HG03066 (cell line): ENCODE measurements at regions not wholly inside any gene's neighbourhood (a gene's known extent, or its start where the extent isn't known, plus 50 kb on each side); places are given as distances from the start of the nearest gene placed in this dataset.

Experiments used
- ATAC-seq: cut with Tn5 transposase; IDR thresholded peaks from one replicate; pipeline ENCODE4 v1.9.1; 2021; ENCODE audit warnings: low read depth; ENCODE audit not compliant: unreplicated experiment

DNA sequence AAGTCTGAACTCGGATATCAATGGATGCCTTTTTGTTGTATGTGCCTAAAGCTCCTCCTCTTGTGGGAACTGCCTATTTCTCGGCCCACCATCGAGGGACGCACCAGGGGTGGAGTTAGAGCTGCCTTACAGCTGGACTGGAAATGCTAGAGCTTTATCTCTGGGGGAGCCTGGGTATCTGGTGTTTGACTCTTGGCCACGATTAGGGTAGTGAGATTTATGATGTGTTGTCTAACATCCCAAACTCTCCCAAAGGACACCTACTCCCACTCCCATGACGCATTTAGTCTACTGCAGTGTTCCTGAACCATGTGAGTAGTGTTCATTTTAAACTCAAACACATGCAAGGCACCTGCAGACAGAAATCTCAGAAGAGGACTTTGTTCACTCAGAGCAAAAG lies 594.8 kb downstream of the METTL4 start:
- no peak for ATAC-seq

DNA sequence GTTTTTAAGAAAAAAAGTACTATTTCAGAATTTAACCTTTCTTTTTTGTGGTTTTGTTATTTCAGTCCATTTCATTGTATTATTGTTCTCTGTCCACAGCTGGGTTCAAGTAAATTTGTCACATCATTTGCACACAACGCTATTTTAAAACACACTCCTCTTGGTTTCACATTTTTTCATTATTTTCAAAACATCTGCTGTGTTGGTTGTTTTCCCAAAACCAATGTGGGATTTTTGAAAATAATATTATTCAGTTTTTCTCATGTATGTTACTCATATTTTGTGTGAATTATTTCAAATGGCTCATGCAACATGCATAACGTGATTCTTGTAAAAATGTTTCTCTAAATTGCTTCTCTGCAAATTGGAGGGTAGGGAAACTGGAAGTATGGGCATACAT lies 589.2 kb downstream of the METTL4 start:
- no peak for ATAC-seq

DNA sequence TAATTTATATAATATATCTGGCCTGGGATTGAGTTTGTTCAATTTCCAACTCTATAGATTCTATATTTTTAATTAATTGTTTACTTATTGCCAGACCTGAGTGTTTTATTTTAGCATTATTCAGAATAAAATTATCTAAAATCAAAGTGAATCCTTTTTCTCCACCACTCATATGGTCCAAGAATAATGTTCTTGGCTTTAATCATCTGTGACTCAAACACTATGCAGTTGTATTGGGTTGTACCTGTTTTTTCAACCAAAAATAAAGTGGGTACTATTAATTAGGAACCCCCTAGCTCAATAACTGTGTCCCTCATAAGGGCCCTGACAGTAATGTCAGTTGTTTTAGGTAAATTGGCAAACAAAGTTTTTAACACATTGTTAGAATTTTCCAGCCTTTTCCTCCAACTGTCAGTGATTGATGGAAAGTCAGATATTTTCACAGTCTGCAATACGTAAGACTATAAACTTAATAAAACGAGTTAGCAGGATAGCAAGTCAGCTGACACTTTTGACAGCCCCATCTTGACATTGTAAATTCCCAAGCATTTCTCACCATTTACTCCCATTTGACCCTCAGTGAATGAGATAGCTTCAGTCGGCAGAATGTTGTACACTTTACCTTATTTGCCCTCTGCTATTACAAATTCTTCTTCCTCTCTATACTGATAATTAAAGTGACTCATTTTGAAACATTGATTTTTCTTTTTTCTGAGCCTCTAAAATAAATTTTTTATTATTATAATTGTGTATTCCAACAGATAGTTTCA lies 587.4 kb downstream of the METTL4 start:
- ATAC-seq = no peak

DNA sequence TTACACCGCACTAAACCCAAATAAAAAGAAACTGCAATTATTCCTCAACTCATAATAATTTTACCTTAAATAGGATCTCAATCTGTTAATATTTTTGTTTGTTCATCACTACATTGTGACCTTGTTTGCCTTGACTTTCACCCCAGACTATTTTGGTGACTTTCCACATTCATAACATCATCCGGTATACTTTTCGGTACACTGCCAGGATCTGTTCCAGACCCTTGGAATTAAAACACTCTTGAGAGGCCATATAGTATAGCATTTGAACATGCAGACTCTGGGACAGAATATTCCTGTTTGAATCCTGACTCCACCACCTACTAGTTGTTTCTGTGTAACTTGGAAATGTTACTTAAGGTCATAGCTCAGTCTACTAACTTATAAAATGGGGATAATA lies 577.4 kb downstream of the METTL4 start:
- no peak for ATAC-seq

DNA sequence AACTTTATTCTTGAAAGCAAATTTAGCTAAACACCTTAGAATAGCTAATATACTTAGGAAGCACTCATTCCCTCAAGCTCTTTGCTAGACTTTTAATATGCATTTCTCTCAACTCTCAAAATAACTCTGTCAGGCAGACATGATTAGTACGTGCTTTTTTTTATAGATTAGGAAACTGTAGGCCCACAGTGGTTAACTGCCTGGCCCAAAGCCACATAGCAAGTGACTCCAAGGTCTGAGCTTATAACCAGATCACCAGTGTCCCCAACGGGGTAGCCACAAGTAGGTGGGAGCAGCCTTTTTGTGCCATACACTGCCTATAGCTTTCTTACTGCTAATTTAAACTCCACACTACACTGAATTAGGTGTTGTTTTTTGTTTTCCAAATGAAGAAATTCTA lies 576.8 kb downstream of the METTL4 start:
- ATAC-seq = no peak

DNA sequence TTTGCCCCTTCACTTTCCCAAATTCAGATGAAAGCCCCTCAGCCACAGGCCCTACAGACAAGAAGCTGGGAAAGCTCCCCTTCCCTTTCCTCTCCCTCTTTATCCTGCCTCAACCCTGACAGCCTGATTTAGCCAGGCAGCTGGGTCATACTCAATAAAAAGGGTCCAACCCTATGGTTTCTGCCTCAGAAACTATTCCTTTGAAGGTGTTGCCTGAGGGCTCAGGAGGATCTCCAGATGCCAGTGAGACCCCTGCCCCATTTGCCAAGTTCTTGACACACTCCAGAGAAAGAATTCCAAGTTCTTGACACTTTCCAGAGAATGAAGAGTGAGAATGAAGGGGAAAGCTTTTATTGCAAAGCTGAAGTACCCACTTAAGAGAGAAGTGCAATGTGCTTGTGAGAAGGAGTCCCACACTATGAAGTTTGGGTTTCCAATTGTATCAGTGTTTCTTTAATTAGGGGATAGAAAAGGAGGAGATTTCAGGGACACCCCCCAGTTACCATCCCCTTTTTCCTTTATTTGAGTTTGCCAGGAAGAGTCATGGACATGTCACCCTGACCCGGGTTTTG lies 576.2 kb downstream of the METTL4 start:
- ATAC-seq = no peak

DNA sequence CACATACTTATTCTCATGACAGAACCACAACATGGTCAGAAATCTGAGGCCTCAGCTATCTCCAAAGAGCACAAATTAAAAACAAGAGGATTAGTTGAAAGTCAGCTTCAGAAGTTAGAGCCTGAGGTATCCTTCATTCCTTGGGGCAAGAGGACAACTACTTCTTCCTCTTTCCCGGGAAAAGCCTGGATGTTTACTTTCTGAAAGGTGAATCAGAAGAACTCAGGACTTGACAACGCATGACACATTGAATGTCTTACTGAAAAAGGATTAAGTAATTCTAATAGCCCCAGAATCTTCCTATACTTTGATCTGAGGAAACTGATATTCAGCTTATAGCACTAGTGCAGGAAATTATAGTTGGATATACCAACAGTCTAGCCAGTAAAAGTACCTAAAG lies 573.2 kb downstream of the METTL4 start:
- ATAC-seq = no peak

DNA sequence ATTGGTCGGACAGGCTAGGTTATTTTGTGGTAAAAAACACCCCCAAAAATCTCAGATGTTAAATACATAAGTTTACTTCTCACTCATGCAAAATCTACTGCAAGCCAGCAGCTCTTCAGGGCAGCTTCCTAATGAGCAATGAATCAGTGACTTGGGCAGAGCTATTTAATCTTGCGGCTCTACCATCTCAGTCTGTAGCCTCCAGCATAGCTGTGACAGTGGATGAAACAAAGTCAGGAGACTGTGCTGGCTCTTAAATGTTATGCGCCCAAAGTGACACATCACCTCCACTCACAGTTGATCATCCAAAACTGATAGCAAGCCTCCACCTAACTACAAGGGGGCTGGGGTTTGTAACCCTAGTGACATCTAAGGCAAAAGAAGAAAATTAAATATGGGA lies 571.9 kb downstream of the METTL4 start:
- no peak for ATAC-seq

DNA sequence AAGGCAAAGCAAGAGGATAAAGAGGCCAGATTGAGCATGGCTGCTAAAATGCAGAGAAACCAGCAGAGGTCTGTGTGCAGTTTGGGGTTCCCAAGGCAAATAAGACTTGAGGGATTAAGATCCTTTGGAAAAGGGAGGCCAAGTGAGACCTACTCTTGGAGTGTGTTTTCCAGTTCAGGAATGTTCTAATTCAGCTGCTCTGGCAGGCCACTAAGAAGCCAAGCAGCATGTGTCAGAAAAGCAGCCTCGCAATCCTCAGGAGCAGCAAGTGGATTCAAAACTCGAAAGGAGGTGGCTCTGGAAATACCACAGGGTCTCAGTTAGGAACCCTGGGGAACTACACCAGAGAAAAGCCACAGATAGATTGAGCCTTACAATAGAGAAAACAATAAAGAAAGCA lies 569.2 kb downstream of the METTL4 start:
- ATAC-seq = no peak

DNA sequence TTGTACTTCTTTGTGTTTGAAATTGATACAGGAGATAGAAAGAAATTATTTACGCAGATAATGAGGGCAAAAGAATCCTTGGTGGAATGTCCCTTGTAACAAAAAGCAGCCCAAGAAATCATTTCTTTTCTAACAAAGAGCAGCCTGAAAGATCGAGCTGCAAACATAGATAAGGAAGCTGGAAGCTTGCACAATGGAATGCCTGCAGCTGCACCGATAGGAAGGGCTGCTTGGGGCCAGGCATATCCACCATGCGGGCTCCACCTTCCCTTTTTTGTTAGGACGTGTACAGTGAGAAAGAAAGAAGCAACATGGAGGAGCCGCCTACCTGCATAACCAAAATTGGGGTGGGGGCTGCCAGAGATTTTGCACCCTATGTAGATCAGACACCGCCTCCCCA lies 568.7 kb downstream of the METTL4 start:
- ATAC-seq = no peak

DNA sequence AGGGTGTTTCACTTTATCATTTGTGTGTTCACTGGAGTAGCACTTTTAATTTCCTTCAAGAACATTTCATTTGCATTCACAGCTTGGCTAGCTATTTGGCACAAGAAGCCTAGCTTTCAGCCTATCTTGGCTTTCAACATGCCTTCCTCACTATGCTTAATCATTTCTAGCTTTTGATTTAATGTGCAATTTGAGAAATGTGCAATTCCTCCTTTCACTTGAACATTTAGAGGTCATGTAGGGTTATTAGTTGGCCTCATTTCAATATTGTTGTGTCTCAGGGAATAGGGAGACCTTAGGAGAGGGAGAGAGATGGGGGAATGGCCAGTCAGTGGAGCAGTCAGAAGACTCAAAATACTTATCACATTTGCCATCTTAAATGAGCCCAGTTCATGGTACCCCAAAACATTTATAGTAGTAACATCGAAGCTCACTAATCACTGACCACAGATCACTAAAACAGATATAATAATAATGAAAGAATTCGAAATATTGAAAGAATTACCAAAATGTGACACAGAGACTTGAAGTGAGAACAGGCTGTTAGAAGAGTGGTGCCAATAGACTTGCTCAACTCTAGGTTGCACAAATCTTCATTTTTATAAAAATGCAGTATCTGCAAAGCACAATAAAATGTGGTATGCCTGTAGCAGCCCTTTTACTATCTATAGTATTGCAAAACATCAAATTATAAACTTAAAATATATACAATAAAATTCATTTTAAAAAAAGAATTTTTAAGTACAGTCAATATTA lies 561.2 kb downstream of the METTL4 start:
- no peak for ATAC-seq

DNA sequence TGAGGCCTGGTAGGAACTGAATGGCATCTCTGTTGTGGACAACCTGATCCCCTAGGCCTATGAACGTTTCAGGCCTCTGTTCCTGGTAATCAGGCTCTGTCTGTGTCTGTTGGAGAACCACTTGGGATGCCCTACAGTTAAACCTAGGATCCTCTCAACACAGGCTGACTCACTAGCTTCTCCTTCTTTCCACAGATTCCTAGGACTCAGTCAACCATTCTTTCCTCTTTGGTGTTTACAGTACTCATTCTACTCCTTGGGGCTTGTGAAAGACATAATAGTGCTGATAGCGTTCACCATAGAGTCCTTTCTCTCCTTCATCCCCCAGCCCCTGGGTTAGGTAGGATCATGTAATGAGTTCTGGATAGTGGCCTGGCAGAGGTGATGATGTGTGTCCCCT lies 544.3 kb downstream of the METTL4 start:
- no peak for ATAC-seq

DNA sequence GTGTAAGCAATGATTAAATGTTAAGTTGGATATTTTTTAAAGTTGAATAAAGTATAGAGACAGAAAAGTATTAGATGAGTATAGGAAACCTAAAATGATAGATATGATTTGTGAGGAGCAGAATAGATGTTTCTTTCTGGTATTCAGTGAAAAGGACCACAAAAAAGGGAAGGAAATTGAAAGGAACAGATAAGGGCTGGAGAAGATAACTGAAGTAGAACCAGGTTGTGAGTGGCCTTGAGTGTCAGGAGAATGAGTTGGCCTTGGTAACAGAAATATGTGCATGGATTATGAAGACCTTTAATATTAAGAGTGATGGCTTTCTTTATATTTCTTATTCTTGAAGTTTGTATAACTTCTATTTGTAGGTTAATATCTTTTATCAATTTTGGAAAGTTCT lies 543.5 kb downstream of the METTL4 start:
- ATAC-seq = no peak

DNA sequence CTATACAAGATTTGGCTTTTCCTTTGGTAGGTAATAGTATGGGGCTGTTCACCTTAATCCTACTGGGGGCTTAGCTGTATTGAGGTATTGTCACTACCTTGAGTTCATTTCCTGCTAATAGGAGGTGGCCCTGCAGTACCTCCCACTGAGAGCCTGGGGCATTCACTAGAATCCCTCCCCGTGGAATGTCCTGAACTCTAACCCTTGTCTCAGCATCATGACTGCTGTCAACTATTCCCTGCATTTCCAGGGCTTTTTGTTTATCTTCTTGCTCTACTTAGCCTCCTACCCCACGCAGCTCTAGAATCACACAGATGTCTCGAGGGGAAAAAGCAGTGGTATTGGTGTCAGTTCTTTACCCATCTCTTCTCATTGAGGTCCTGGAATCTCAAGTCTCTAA lies 542.3 kb downstream of the METTL4 start:
- ATAC-seq = no peak

DNA sequence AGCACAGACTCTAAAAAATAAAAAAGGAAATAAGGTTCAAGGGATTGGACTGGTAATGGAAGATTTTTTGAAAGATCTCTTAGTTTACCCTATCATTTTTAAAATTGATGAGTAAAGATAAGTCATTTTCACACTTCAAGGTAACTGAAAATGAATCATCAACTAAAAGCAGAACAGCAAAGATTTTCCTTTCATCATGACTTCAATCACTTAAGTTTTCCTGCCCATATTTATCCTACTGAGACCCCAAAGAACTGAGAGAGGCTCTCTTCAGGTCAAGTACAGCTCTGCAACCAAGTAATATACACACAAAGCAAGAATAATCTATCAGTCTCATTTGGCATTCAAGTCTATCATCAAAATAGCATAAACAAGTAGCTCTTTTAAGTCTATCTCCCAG lies 540.7 kb downstream of the METTL4 start:
- ATAC-seq = no peak

DNA sequence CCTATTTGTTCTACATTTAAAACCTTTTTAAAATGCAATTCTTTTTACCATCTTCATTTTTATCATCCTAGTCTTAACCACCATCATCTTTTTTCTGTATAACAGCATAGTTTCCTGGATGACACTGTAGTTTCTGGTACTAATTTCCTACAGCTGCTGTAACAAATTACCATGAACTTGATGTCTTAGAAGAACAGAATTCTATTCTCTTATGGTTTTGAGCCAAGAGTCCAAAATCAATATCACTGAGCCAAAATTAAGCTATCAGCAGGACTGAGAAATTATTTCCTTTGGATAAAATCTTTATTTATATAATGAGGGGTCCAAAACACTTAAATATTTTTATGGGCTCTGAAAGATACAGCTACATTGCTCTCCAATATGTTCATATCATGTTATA lies 539.3 kb downstream of the METTL4 start:
- no peak for ATAC-seq

DNA sequence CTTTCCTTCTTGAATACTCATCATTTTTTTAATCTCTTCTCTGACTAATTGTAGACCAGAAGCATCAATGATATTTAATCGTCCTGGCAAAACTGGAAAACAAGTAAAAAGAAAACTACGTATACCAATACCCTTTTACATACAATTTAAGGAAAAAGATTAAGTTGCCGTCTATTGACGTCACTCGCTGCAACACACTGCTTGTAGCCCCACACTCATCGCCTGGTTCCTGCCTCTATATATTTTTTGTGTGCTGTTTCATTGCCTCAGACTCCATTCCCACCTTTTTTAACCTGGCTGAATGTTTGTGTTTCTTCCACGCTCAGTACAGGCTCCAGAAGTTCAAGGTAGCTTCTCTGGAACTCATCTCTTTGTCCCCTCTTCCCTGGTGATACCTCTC lies 536.2 kb downstream of the METTL4 start:
- ATAC-seq = no peak

DNA sequence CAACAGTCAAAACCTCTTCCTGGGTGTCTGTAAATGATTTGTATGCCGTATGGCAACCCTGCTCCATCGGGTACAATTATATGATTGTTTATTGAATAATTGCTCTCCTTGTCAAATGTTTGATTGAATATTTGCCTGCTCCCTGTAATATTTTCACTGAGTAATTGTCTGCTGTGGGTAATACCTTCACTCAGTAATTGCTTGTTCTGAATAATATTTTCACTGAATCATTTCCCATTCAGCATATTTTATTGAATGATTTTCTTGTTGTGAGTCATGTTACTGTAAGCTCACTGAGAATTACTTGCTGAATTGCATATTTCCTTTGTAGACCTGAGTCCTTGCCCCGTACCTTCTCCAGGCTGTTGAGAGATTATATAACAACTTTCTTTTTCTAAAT lies 535.2 kb downstream of the METTL4 start:
- no peak for ATAC-seq

DNA sequence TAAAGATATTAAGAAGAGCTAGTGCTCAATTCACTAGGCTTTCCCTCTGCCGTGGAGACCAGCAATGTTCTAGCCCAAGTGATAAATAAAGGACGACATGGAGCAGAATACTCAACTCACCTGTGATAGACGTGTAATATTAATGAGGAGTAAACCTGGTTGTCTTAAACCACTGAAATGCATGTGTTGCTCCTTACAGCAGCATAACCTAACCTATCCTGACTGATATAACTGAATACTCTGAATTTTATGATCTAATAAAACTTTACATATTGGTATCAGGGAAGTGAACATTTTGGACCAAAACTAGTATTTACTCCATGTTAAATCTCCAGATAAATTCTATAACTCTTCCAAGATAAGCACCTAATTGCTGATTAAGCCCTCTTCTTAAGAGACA lies 531.0 kb downstream of the METTL4 start:
- no peak for ATAC-seq

DNA sequence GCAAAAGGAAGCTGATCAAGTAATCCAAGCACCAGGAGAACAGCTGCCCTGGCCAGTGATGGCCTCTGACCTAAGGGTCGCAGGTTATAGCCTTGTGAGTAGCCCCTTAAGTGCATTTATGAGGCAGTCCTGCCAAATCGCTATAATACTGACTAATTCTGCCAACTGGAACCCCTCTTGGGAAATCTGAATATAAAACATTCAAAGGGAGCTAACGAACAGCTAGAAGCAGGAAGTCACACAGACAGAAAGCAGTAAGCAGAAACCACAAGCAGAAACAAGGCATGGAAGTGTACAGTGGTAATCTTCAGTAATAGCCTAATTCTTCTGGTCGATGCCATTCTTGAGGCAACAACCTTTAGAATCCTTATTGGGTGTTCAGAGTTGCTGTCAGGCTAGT lies 521.3 kb downstream of the METTL4 start:
- ATAC-seq = no peak

DNA sequence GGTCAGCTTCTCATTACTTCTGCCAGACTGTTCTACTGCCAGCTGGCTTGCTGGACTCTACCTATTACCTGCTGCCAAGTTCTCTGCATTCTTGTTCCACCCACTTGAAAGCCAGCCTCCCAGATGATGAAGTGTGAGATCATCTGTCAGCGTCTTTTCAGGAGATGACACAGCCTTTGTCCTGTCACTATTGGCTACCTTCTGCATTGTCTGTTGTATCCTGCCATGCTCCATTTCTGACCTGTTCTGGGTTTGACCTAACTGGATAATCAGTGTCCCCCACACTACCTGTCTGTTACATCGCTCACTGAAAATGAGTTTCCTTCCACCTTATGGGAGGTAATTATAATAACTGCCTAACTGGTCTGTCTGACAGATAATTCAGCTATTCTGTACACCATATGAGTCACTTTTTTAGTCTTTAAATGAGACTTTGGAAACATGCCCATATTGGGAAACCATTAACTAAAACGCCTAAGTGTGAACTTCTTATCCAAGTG lies 520.6 kb downstream of the METTL4 start:
- ATAC-seq = no peak
